ENCODE measurements at regions not wholly inside any gene's neighbourhood (a gene's known extent, or its start where the extent isn't known, plus 50 kb on each side); places are given as distances from the start of the nearest gene placed in this dataset.
A peak's percentile ranks its signal among the peaks of the same experiment; 100 is the strongest.

DNA sequence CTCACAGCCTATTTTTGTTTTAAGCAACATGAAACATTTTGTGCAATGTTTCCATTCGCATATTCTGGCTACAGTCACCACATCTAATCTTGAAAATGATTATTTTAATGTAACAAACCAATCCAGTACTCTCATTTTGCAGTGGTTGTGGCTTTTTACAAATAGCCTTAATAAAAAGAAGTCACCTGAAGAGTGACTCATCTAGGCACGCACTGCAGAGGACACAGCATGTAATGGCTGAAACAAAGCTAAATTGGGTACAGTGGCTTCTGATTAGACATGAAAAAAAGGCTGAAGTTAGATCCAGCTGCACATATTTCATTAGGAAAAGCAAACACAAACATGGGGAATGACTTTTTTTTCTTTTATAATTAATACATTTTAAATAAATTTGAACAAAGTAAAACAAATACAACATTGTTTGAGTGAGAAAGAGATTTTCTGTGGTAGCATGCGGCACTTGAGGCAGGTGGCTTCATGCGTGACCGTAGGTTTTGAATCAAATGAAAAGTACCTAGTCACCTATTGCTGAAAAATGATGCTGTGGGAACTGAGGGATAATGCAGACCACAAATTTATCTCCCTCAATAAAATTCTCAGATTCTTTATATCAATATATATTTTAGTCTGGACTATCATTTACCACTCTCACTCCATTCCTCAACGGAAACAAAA is 240.8 kb upstream of the DDX53 start:
- ATAC-seq (no peak), FAIRE-seq (peak; percentile 77), DNase-seq (ENCODE audit: low read depth in 1 of 2, low spot score in 1 of 2) (no peak)
- Histone ChIP-seq H3K4me2 (no peak overlapping the region), H3K4me1 (no peaks in the 10 kb centered on the region), H3K4me3 (no peak overlapping the region), H3K9me3 (no peaks in the 10 kb centered on the region), H3K27ac (no peak overlapping the region)
- WGBS (ENCODE audit: missing lambda C conversion rate) = 47% methylated on average over 6 of the region's 6 CpGs
- ChIA-PET POLR2A (no interaction called here), CTCF (no interaction called here)
- TF ChIP-seq HEYL (CRISPR knock-in tag; IDR thresholded peaks at IDR 0.05) = no peak
- TF ChIP-seq, protein P1, sequence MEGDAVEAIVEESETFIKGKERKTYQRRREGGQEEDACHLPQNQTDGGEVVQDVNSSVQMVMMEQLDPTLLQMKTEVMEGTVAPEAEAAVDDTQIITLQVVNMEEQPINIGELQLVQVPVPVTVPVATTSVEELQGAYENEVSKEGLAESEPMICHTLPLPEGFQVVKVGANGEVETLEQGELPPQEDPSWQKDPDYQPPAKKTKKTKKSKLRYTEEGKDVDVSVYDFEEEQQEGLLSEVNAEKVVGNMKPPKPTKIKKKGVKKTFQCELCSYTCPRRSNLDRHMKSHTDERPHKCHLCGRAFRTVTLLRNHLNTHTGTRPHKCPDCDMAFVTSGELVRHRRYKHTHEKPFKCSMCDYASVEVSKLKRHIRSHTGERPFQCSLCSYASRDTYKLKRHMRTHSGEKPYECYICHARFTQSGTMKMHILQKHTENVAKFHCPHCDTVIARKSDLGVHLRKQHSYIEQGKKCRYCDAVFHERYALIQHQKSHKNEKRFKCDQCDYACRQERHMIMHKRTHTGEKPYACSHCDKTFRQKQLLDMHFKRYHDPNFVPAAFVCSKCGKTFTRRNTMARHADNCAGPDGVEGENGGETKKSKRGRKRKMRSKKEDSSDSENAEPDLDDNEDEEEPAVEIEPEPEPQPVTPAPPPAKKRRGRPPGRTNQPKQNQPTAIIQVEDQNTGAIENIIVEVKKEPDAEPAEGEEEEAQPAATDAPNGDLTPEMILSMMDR (IDR thresholded peaks at IDR 0.05) = no peak
- TF ChIP-seq NPAS2 (CRISPR knock-in tag; IDR thresholded peaks at IDR 0.05; ENCODE audit: borderline replicate concordance) = no peak

DNA sequence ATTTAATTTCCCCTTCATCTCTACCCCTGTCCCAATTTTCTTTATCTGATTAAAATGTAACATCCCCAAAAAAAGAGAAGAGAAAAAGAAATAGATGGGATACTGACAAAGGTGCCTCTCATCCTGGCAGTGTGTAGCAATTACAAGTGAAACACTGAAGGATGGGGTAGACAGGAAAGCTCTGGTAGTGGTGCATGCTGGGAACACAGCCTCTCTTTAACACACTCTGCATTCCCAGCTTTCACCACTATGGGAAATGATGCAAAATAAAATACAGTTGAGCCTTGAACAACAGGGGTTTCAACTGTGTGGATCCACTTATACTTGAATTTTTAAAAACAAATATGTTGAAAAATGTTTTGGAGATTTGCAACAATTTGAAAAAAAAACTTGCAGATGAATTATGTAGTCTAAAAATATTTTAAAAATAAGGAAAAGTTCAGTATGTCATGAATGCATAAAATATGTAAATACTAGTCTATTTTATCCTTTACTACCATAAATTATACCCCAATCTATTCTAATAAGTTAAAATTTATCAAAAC is 239.2 kb upstream of the DDX53 start:
- no peak overlapping the region for H3K4me3 ChIP-seq
- peak; percentile 56 to 71; a peak in 3 of 6 replicates for ATAC-seq
- POLR2A ChIA-PET = no interaction called here
- TF ChIP-seq, protein P2, sequence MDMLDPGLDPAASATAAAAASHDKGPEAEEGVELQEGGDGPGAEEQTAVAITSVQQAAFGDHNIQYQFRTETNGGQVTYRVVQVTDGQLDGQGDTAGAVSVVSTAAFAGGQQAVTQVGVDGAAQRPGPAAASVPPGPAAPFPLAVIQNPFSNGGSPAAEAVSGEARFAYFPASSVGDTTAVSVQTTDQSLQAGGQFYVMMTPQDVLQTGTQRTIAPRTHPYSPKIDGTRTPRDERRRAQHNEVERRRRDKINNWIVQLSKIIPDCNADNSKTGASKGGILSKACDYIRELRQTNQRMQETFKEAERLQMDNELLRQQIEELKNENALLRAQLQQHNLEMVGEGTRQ (IDR thresholded peaks at IDR 0.05) = no peak
- TF ChIP-seq, protein P3, sequence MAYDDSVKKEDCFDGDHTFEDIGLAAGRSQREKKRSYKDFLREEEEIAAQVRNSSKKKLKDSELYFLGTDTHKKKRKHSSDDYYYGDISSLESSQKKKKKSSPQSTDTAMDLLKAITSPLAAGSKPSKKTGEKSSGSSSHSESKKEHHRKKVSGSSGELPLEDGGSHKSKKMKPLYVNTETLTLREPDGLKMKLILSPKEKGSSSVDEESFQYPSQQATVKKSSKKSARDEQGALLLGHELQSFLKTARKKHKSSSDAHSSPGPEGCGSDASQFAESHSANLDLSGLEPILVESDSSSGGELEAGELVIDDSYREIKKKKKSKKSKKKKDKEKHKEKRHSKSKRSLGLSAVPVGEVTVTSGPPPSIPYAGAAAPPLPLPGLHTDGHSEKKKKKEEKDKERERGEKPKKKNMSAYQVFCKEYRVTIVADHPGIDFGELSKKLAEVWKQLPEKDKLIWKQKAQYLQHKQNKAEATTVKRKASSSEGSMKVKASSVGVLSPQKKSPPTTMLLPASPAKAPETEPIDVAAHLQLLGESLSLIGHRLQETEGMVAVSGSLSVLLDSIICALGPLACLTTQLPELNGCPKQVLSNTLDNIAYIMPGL (CRISPR knock-in tag; IDR thresholded peaks at IDR 0.05; ENCODE audit: borderline replicate concordance) = no peak
- TF ChIP-seq PHF8 (IDR thresholded peaks at IDR 0.05; ENCODE audit: borderline replicate concordance, low read depth) (no peak), EP300 (IDR thresholded peaks at IDR 0.05) (no peak)
- H3K4me2 ChIP-seq = no peak overlapping the region
- H3K27ac ChIP-seq = no peak overlapping the region
- FAIRE-seq = peak; percentile 43
- no peak for DNase-seq (ENCODE audit: low read depth in 1 of 2, low spot score in 1 of 2)
- H3K4me1 ChIP-seq = no peaks in the 10 kb centered on the region
- CTCF ChIA-PET = no interaction called here
- H3K9me3 ChIP-seq = no peaks in the 10 kb centered on the region

DNA sequence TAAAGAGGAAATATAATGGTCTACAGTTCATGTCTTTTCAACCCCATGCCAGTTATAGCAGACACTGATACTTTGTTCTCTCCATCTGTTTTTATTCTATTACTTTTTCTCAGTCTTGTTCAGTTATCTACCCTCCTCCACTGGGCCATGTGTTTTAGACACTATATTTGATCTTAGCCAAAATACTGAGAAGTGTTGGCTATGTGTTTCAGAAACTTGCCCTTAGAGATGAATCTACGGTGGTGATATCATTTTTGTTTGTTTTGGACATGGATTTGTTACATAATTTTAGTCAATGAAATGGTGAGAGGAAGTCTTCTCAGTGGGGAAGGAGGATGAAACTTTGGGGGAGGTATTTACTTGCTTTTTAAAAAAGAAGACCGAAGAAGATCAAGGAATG is 211.5 kb upstream of the DDX53 start:
- ATAC-seq = no peak

More for the DNA sequence above, 211.5 kb upstream of the DDX53 start:
- H3K4me2 ChIP-seq = no peak overlapping the region
- TF ChIP-seq JUNB (IDR thresholded peaks at IDR 0.05) = no peak
- TF ChIP-seq, protein P4, sequence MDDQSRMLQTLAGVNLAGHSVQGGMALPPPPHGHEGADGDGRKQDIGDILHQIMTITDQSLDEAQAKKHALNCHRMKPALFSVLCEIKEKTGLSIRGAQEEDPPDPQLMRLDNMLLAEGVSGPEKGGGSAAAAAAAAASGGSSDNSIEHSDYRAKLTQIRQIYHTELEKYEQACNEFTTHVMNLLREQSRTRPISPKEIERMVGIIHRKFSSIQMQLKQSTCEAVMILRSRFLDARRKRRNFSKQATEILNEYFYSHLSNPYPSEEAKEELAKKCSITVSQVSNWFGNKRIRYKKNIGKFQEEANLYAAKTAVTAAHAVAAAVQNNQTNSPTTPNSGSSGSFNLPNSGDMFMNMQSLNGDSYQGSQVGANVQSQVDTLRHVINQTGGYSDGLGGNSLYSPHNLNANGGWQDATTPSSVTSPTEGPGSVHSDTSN (IDR thresholded peaks at IDR 0.05) = no peak
- TF ChIP-seq CBX2 (IDR thresholded peaks at IDR 0.05; ENCODE audit: borderline replicate concordance, low read depth) = no peak
- TF ChIP-seq POLR2A (IDR thresholded peaks at IDR 0.05; ENCODE audit: low read length) = no peak
- no peak for TF ChIP-seq RARB (CRISPR knock-in tag; IDR thresholded peaks at IDR 0.05)
- no peak for TF ChIP-seq KDM1A (IDR thresholded peaks at IDR 0.05; ENCODE audit: low read depth)
- no peak for TF ChIP-seq FOSL2 (IDR thresholded peaks at IDR 0.05)
- no peak for TF ChIP-seq FOSL2 (CRISPR knock-in tag; IDR thresholded peaks at IDR 0.05)
- TF ChIP-seq NPAS2 (CRISPR knock-in tag; IDR thresholded peaks at IDR 0.05; ENCODE audit: borderline replicate concordance) = no peak
- TF ChIP-seq CBX8 (IDR thresholded peaks at IDR 0.05) = no peak
- TF ChIP-seq, protein P3 (CRISPR knock-in tag; IDR thresholded peaks at IDR 0.05; ENCODE audit: borderline replicate concordance) = no peak
- no peak for TF ChIP-seq EHF (CRISPR knock-in tag; IDR thresholded peaks at IDR 0.05)
- TF ChIP-seq ESRRA (IDR thresholded peaks at IDR 0.05; ENCODE audit: borderline replicate concordance, low read length) = no peak
- TF ChIP-seq HEYL (CRISPR knock-in tag; IDR thresholded peaks at IDR 0.05) = no peak
- TF ChIP-seq, protein P5, sequence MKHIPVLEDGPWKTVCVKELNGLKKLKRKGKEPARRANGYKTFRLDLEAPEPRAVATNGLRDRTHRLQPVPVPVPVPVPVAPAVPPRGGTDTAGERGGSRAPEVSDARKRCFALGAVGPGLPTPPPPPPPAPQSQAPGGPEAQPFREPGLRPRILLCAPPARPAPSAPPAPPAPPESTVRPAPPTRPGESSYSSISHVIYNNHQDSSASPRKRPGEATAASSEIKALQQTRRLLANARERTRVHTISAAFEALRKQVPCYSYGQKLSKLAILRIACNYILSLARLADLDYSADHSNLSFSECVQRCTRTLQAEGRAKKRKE (CRISPR knock-in tag; IDR thresholded peaks at IDR 0.05; ENCODE audit: low read depth) = no peak
- no peak for TF ChIP-seq FOXS1 (CRISPR knock-in tag; IDR thresholded peaks at IDR 0.05)
- DNase-seq (ENCODE audit: low read depth in 1 of 2, low spot score in 1 of 2) (no peak), FAIRE-seq (no peak)
- H3K27ac ChIP-seq = no peak overlapping the region
- H3K9me3 ChIP-seq = no peaks in the 10 kb centered on the region
- no peaks in the 10 kb centered on the region for H3K4me1 ChIP-seq
- WGBS (ENCODE audit: missing lambda C conversion rate) = 2% methylated on average over 2 of the region's 2 CpGs
- ChIA-PET POLR2A (no interaction called here), CTCF (no interaction called here)
- no peak overlapping the region for H3K4me3 ChIP-seq
